HCT116 (cell line): ENCODE measurements at regions not wholly inside any gene's neighbourhood (a gene's known extent, or its start where the extent isn't known, plus 50 kb on each side); places are given as distances from the start of the nearest gene placed in this dataset.

Experiments used
- EZH2 ChIP-seq: fragments of 200-600 bp; sonication (generic); IDR thresholded peaks from 2 replicates; pipeline ENCODE4 v1.6.1; 2017; ENCODE audit warnings: antibody characterized with exemption, mixed run types
- EZH2phosphoT487 ChIP-seq: fragments of 200-600 bp; IDR thresholded peaks from 2 replicates; pipeline ENCODE4 v1.6.1; 2018; ENCODE audit warnings: antibody characterized with exemption, borderline replicate concordance
- POLR2A ChIP-seq: IDR thresholded peaks from 2 replicates; pipeline ENCODE4 v1.7.0; 2011; ENCODE audit warnings: borderline replicate concordance; ENCODE audit not compliant: insufficient read depth, insufficient read length; ENCODE audit errors: extremely low read depth
- POLR2AphosphoS5 ChIP-seq: IDR thresholded peaks from 2 replicates; pipeline ENCODE4 v1.6.1; 2011; ENCODE audit warnings: mild to moderate bottlenecking, low read depth, low read length, moderate library complexity
- SP1 ChIP-seq: IDR thresholded peaks from 2 replicates; pipeline ENCODE4 v1.6.1; 2012; ENCODE audit warnings: low read depth
- SRF ChIP-seq: IDR thresholded peaks from 2 replicates; pipeline ENCODE4 v1.6.1; 2012; ENCODE audit warnings: low read depth
- TCF7L2 ChIP-seq: IDR thresholded peaks from 2 replicates; pipeline ENCODE4 v1.7.0; 2011; ENCODE audit warnings: borderline replicate concordance, inconsistent platforms; ENCODE audit not compliant: insufficient read depth, insufficient read length; ENCODE audit errors: extremely low read depth
- TF ChIP-seq, protein P1 (sequence below), 3 experiments: fragments of 200-600 bp in 1 of 3; sonication (generic) in 1 of 3; IDR thresholded peaks in 2 of 3; conservative IDR thresholded peaks in 1 of 3; 2 replicates each; pipeline ENCODE4 v1.5.1; 2012 to 2017; ENCODE audit warnings: low read depth in 2 of 3, low read length in 2 of 3, antibody characterized with exemption in 1 of 3, borderline replicate concordance in 1 of 3, control low read depth in 1 of 3, mild to moderate bottlenecking in 1 of 3, mixed read lengths in 1 of 3, mixed run types in 1 of 3, moderate library complexity in 1 of 3; ENCODE audit not compliant: insufficient read depth in 1 of 3

DNA sequence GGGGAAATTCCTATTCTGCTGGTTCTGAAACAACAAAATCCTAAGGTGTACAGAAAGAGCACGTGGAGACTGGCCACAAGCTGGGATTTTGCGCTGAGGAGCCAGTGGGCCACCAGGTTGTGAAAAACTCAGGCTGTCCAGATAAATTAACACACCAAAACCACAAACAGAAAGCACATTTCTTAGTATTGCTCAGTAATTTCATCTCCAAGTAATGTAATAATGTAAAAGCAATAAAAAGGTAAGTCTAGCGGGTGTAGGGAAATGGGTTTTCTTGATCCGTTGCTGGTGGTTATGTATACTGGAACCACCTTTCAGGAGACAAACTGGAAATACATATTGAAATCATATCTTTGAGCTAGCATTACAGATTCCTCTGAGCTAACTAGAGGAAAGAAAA is 195.6 kb upstream of the CNR1 start:
- no peak for TF ChIP-seq TCF7L2
- TF ChIP-seq, protein P1, sequence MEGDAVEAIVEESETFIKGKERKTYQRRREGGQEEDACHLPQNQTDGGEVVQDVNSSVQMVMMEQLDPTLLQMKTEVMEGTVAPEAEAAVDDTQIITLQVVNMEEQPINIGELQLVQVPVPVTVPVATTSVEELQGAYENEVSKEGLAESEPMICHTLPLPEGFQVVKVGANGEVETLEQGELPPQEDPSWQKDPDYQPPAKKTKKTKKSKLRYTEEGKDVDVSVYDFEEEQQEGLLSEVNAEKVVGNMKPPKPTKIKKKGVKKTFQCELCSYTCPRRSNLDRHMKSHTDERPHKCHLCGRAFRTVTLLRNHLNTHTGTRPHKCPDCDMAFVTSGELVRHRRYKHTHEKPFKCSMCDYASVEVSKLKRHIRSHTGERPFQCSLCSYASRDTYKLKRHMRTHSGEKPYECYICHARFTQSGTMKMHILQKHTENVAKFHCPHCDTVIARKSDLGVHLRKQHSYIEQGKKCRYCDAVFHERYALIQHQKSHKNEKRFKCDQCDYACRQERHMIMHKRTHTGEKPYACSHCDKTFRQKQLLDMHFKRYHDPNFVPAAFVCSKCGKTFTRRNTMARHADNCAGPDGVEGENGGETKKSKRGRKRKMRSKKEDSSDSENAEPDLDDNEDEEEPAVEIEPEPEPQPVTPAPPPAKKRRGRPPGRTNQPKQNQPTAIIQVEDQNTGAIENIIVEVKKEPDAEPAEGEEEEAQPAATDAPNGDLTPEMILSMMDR (IDR thresholded peaks at IDR 0.05 in 2 of 3, conservative IDR thresholded peaks at IDR 0.05 in 1 of 3; ENCODE audit: borderline replicate concordance in 1 of 3, insufficient read depth in 1 of 3, low read depth in 2 of 3, low read length in 2 of 3) = no peak
- no peak for TF ChIP-seq POLR2A
- TF ChIP-seq POLR2AphosphoS5 = no peak
- no peak for TF ChIP-seq EZH2phosphoT487
- no peak for TF ChIP-seq SP1
- TF ChIP-seq EZH2 = no peak
- no peak for TF ChIP-seq SRF
